HL-60 (cell line): ENCODE measurements at regions not wholly inside any gene's neighbourhood (a gene's known extent, or its start where the extent isn't known, plus 50 kb on each side); places are given as distances from the start of the nearest gene placed in this dataset.

Experiments used
- DNase-seq, 2 experiments: peaks; one replicate each; pipeline ENCODE4 v3.0.0-alpha.2; 2010 to 2020; ENCODE audit warnings: low read depth in 1 of 2, low spot score in 1 of 2
- H3K27ac ChIP-seq: fragments of 250-450 bp; sonication (Bioruptor Pico); replicated peaks from 2 replicates; pipeline ENCODE4 v1.5.1; 2020; ENCODE audit warnings: mild to moderate bottlenecking, moderate library complexity
- H3K27me3 ChIP-seq: fragments of 250-450 bp; sonication (Bioruptor Pico); 2 replicates; pipeline ENCODE4 v1.5.1; 2021; ENCODE audit warnings: mild to moderate bottlenecking, moderate library complexity; ENCODE audit not compliant: insufficient read depth, poor library complexity, severe bottlenecking
- H3K4me3 ChIP-seq: replicated peaks from 2 replicates; pipeline ENCODE4 v1.5.1; 2011; ENCODE audit warnings: mild to moderate bottlenecking, control low read depth, low read length; ENCODE audit not compliant: insufficient read depth
- GABPA ChIP-seq: IDR thresholded peaks from 2 replicates; pipeline ENCODE4 v1.6.1; 2012; ENCODE audit warnings: low read depth
- POLR2AphosphoS5 ChIP-seq: IDR thresholded peaks from 2 replicates; pipeline ENCODE4 v1.6.1; 2012; ENCODE audit warnings: low read depth
- SPI1 ChIP-seq: IDR thresholded peaks from 2 replicates; pipeline ENCODE4 v1.6.1; 2012; ENCODE audit warnings: low read depth, mild to moderate bottlenecking, borderline replicate concordance
- TF ChIP-seq, protein P1 (sequence below): IDR thresholded peaks from one replicate; pipeline ENCODE4 v1.5.1; 2011; ENCODE audit warnings: low read length, control low read depth, inconsistent platforms; ENCODE audit not compliant: insufficient read depth
- TF ChIP-seq, protein P2 (sequence below): IDR thresholded peaks from 2 replicates; pipeline ENCODE4 v1.6.1; 2012; ENCODE audit warnings: low read depth; ENCODE audit not compliant: insufficient replicate concordance

DNA sequence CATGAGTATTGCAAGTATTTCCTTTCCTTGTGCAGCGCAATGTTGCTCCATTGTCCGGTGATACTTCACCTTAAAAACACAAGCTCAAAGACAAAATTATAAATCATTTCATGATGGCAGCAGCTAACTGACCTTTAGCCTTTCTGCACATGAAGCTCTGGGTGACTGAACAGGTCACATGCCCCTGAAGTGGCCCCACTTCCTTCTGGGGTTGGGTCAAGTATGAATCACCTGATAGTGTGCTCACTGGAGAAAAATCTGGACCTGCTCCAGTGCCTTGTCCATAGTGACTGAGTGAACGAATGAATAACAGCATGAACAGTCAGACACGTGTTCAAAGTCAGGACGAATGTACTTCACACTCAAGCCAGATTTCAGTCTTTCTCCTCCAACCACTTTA lies 658.9 kb downstream of the NPHP4 start:
- no peaks in the 10 kb centered on the region for H3K27me3 ChIP-seq
- no peak for DNase-seq
- H3K4me3 ChIP-seq, result no peak overlapping the region
- H3K27ac ChIP-seq, result no peak overlapping the region
- TF ChIP-seq, protein P1, sequence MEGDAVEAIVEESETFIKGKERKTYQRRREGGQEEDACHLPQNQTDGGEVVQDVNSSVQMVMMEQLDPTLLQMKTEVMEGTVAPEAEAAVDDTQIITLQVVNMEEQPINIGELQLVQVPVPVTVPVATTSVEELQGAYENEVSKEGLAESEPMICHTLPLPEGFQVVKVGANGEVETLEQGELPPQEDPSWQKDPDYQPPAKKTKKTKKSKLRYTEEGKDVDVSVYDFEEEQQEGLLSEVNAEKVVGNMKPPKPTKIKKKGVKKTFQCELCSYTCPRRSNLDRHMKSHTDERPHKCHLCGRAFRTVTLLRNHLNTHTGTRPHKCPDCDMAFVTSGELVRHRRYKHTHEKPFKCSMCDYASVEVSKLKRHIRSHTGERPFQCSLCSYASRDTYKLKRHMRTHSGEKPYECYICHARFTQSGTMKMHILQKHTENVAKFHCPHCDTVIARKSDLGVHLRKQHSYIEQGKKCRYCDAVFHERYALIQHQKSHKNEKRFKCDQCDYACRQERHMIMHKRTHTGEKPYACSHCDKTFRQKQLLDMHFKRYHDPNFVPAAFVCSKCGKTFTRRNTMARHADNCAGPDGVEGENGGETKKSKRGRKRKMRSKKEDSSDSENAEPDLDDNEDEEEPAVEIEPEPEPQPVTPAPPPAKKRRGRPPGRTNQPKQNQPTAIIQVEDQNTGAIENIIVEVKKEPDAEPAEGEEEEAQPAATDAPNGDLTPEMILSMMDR, result no peak
- TF ChIP-seq GABPA, result no peak
- no peak for TF ChIP-seq SPI1
- TF ChIP-seq, protein P2, sequence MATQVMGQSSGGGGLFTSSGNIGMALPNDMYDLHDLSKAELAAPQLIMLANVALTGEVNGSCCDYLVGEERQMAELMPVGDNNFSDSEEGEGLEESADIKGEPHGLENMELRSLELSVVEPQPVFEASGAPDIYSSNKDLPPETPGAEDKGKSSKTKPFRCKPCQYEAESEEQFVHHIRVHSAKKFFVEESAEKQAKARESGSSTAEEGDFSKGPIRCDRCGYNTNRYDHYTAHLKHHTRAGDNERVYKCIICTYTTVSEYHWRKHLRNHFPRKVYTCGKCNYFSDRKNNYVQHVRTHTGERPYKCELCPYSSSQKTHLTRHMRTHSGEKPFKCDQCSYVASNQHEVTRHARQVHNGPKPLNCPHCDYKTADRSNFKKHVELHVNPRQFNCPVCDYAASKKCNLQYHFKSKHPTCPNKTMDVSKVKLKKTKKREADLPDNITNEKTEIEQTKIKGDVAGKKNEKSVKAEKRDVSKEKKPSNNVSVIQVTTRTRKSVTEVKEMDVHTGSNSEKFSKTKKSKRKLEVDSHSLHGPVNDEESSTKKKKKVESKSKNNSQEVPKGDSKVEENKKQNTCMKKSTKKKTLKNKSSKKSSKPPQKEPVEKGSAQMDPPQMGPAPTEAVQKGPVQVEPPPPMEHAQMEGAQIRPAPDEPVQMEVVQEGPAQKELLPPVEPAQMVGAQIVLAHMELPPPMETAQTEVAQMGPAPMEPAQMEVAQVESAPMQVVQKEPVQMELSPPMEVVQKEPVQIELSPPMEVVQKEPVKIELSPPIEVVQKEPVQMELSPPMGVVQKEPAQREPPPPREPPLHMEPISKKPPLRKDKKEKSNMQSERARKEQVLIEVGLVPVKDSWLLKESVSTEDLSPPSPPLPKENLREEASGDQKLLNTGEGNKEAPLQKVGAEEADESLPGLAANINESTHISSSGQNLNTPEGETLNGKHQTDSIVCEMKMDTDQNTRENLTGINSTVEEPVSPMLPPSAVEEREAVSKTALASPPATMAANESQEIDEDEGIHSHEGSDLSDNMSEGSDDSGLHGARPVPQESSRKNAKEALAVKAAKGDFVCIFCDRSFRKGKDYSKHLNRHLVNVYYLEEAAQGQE, result no peak
- TF ChIP-seq POLR2AphosphoS5, result no peak

DNA sequence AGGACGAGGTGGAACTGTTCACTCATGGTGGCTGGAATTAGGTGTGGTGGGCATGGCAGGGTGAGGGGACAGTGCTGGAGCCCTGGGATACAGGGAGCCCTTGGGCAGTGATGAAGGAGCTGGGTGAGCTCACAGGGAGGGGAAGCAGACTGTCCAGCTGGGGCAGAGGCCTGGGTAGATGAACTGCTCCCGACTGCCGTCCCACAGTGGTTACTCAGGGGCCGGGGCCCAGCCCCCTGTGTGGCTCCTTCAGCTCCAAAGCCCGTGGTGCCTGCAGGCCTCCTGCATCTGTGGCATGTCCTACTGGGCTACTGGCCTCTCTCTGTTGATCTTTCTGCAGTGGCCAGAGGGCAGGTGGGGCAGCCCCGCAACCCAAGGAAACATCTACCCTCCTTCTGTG lies 661.1 kb downstream of the NPHP4 start:
- DNase-seq, result no peak
- H3K4me3 ChIP-seq, result no peak overlapping the region
- no peak for TF ChIP-seq POLR2AphosphoS5
- TF ChIP-seq, protein P1, result no peak
- no peak for TF ChIP-seq GABPA
- TF ChIP-seq SPI1, result no peak
- TF ChIP-seq, protein P2, result no peak
- H3K27ac ChIP-seq, result no peak overlapping the region
- no peaks in the 10 kb centered on the region for H3K27me3 ChIP-seq

DNA sequence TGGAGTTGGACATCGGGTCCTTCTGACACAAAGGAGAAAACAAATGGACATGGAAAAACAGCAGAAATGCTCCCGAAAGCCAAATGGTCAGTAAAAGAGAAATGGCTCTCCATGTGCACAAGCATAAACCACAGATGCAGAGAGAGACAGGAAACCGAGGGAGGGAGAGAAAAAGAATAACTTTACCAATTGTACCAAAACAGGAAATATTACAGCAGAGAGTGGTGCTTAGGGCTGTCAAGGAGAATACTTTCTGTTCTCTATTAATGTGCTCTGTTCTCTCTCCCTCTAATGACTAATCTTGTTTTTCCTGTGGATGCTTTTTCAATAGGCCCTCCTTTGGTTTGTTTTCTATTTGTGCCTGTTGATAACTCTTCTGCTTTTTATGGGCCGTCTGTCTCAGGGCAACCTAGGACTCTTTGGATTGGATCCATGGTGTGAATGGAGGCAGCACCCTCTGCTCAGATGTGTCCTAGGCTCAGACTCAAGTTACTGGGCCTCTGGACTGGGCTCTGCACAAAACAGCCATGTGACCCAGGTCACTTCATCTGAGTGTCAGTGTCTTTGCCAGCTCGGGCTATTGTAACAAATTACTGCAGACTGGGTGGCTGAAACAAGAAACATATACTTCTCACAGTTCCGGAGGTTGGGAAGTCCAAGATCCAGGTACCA lies 663.0 kb downstream of the NPHP4 start:
- Histone ChIP-seq H3K27me3 (no peaks in the 10 kb centered on the region), H3K27ac (no peak overlapping the region), H3K4me3 (no peak overlapping the region)
- TF ChIP-seq, protein P2, result no peak
- TF ChIP-seq SPI1 (no peak), POLR2AphosphoS5 (no peak)
- no peak for DNase-seq
